ENCODE measurements at regions not wholly inside any gene's neighbourhood (a gene's known extent, or its start where the extent isn't known, plus 50 kb on each side); places are given as distances from the start of the nearest gene placed in this dataset.

DNA sequence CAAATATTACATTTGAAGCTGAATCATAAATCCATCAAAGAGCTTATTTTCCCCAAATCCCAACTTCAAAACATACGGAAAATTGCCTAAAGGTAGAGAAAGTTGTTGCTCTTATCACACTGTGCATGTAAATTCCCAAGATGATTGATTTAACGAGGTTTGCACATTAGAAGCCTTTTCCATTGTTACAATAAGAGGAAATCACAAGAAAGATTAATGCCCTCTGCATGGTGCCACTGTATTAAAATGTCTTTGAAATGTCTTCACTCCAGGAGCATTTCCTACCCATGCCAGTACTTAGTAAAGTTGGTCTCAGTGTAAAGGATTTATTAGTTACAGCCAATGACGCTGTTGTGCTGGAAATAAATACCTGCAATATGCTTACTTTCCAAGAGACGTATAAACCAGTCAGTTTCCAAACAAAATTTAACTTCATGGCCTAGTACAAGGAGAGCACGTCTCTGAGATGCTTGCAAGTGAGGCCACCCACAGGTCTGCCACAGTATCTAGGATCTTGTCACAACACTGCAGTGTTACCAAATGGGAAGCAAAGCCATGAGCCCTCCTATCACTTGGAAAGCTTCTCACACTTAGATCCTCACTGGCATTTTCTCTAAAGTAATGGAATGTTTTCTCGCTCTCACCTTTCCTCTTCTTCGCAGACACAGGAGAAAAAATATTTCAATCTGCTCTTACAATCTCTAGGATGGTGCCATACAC lies 112.4 kb downstream of the CETN3 start:
- DNase-seq (ENCODE audit: low spot score in 2 of 2), result no peak
- TF ChIP-seq POLR2AphosphoS5 (IDR thresholded peaks at IDR 0.05) (no peak), POLR2A (IDR thresholded peaks at IDR 0.05) (no peak)
- TF ChIP-seq, protein P1, sequence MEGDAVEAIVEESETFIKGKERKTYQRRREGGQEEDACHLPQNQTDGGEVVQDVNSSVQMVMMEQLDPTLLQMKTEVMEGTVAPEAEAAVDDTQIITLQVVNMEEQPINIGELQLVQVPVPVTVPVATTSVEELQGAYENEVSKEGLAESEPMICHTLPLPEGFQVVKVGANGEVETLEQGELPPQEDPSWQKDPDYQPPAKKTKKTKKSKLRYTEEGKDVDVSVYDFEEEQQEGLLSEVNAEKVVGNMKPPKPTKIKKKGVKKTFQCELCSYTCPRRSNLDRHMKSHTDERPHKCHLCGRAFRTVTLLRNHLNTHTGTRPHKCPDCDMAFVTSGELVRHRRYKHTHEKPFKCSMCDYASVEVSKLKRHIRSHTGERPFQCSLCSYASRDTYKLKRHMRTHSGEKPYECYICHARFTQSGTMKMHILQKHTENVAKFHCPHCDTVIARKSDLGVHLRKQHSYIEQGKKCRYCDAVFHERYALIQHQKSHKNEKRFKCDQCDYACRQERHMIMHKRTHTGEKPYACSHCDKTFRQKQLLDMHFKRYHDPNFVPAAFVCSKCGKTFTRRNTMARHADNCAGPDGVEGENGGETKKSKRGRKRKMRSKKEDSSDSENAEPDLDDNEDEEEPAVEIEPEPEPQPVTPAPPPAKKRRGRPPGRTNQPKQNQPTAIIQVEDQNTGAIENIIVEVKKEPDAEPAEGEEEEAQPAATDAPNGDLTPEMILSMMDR (IDR thresholded peaks at IDR 0.05), result no peak
- Histone ChIP-seq H3K9me3 (no peaks in the 10 kb centered on the region), H3K27ac (no peak overlapping the region), H3K36me3 (no peaks in the 10 kb centered on the region), H3K27me3 (no peaks in the 10 kb centered on the region), H3K4me1 (no peaks in the 10 kb centered on the region), H3K4me3 (no peak overlapping the region)
- intact Hi-C loops (cut with DNase I; ENCODE audit: low total_unique reads), result no loop called here

- Histone ChIP-seq H3K4me3 (no peak overlapping the region), H3K9me3 (no peaks in the 10 kb centered on the region), H3K36me3 (no peaks in the 10 kb centered on the region), H3K27ac (no peak overlapping the region), H3K4me1 (no peaks in the 10 kb centered on the region), H3K27me3 (no peaks in the 10 kb centered on the region)
- DNase-seq (ENCODE audit: low spot score in 2 of 2), result no peak
- intact Hi-C loops (cut with DNase I; ENCODE audit: low total_unique reads), result no loop called here
- no peak for TF ChIP-seq POLR2A (IDR thresholded peaks at IDR 0.05)
These were observed 115.0 kb downstream of the CETN3 start for GRCh38 chr5:90294604-90295003.

- Histone ChIP-seq H3K4me1 (no peaks in the 10 kb centered on the region), H3K27ac (no peak overlapping the region), H3K9me3 (no peaks in the 10 kb centered on the region), H3K4me3 (no peak overlapping the region), H3K36me3 (no peaks in the 10 kb centered on the region), H3K27me3 (no peaks in the 10 kb centered on the region)
- DNase-seq (ENCODE audit: low spot score in 2 of 2), result no peak
- TF ChIP-seq POLR2A (IDR thresholded peaks at IDR 0.05), result no peak
- TF ChIP-seq, protein P1 (IDR thresholded peaks at IDR 0.05), result no peak
- TF ChIP-seq POLR2AphosphoS5 (IDR thresholded peaks at IDR 0.05), result no peak
- intact Hi-C loops (cut with DNase I; ENCODE audit: low total_unique reads), result no loop called here
These were observed 115.6 kb downstream of the CETN3 start for GRCh38 chr5:90293931-90294330.

GRCh38 chr5:90290648-90291047 lies 118.9 kb downstream of the CETN3 start:
- Histone ChIP-seq H3K4me3 (no peak overlapping the region), H3K4me1 (no peaks in the 10 kb centered on the region), H3K36me3 (no peaks in the 10 kb centered on the region), H3K27ac (no peak overlapping the region), H3K9me3 (no peaks in the 10 kb centered on the region), H3K27me3 (no peaks in the 10 kb centered on the region)
- DNase-seq (ENCODE audit: low spot score in 2 of 2), result no peak
- TF ChIP-seq POLR2A (IDR thresholded peaks at IDR 0.05), result no peak
- TF ChIP-seq, protein P1 (IDR thresholded peaks at IDR 0.05), result no peak
- TF ChIP-seq POLR2AphosphoS5 (IDR thresholded peaks at IDR 0.05), result no peak
- intact Hi-C loops (cut with DNase I; ENCODE audit: low total_unique reads), result no loop called here

- H3K27me3 ChIP-seq, result no peaks in the 10 kb centered on the region
- intact Hi-C loops (cut with DNase I; ENCODE audit: low total_unique reads), result no loop called here
- TF ChIP-seq, protein P1 (IDR thresholded peaks at IDR 0.05), result no peak
- TF ChIP-seq POLR2AphosphoS5 (IDR thresholded peaks at IDR 0.05) (no peak), POLR2A (IDR thresholded peaks at IDR 0.05) (no peak)
These were observed 119.7 kb downstream of the CETN3 start for GRCh38 chr5:90289837-90290236.

More at GRCh38 chr5:90289837-90290236, 119.7 kb downstream of the CETN3 start:
- no peak overlapping the region for H3K4me3 ChIP-seq
- H3K36me3 ChIP-seq, result no peaks in the 10 kb centered on the region
- H3K9me3 ChIP-seq, result no peaks in the 10 kb centered on the region
- no peak overlapping the region for H3K27ac ChIP-seq
- DNase-seq (ENCODE audit: low spot score in 2 of 2), result no peak
- no peaks in the 10 kb centered on the region for H3K4me1 ChIP-seq
